Stimulated activated naive CD8-positive, alpha-beta T cell treated with anti-CD3 and anti-CD28 coated beads, Interleukin-15, Interleukin-2, amounts not matched to agents 100 ng/mL and 50 ng/mL, for 24 hours (primary cell): ENCODE measurements at regions not wholly inside any gene's neighbourhood (a gene's known extent, or its start where the extent isn't known, plus 50 kb on each side); places are given as distances from the start of the nearest gene placed in this dataset.
"Not testable (repeated sequence)": the region's sequence is repeated elsewhere in the genome, so short reads cannot be mapped to it uniquely, and the experiment has no call there.

Experiments
- H3K27ac Mint-ChIP-seq: one replicate; pipeline ENCODE4 v1.8.0; 2021; ENCODE audit warnings: mild to moderate bottlenecking, mixed read lengths
- H3K27me3 Mint-ChIP-seq: one replicate; pipeline ENCODE4 v1.8.0; 2021; ENCODE audit warnings: mixed read lengths
- H3K36me3 Mint-ChIP-seq: one replicate; pipeline ENCODE4 v1.8.0; 2021; ENCODE audit warnings: low read depth, mixed read lengths
- H3K4me1 Mint-ChIP-seq: one replicate; pipeline ENCODE4 v1.8.0; 2021; ENCODE audit warnings: low read depth, mixed read lengths
- H3K4me3 Mint-ChIP-seq: one replicate; pipeline ENCODE4 v1.8.0; 2021; ENCODE audit warnings: mild to moderate bottlenecking, mixed read lengths
- H3K9me3 Mint-ChIP-seq: one replicate; pipeline ENCODE4 v1.8.0; 2021; ENCODE audit warnings: mixed read lengths

DNA sequence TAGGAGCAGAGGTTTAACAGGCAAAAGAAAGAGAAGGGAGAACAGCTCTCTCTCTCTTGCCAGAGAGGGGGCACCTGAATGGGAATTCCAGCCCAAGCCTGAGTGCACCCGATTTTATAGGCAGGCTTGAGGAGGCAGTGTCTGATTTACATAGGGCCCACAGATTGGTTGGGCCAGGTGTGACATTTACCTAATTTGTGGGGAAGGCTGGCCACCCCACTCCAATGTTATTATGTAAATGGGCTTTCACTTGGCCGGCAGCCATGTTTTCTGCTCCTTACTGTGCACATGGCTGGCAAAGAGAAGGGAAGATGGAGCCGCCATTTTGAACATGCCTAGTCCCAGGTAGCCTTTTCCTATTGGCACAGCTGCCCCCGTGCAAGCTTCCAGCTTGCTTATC, 735.5 kb upstream of the AUTS2 start:
- Mint-ChIP-seq H3K4me1 (no peaks in the 10 kb centered on the region), H3K4me3 (no peak overlapping the region)

DNA sequence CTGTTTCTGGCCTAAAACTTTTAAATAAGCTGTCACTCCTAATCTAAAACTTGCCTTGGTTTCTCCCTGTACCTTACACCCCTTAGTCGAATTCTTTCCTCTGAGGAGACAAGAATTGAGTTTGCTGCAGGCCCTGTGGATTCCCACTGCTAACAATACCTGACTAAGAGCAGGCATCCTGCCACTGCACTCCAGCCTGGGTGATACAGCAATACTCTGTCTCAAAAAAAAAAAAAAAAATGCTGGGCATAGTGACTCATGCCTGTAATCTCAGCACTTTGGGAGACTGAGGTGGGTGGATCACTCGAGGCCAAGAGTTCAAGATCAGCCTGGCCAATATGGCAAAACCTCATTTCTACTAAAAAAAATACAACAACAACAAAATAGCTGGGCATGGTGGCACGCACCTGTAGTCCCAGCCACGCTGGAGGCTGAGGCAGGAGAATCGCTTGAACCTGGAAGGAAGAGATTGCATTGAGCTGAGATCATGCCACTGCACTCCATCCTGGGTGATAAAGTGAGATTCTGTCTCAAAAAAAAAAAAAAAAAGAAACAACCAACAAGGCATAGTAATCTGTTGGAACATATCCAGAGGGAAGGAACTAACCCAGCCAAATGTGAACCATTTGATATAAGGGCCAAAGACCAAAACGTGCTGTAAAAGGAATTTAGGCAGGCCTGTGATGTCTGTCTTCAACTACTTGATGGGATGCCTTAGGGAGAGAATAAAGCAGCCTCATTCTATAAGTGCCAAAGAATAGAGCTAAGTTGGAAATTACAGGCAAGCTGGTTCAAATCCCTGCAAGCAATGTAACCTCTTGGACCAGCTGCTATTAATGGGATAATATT, 732.7 kb upstream of the AUTS2 start:
- peaks cover 18% of the 10 kb centered on the region for H3K9me3 Mint-ChIP-seq
- no peak overlapping the region for H3K27ac Mint-ChIP-seq
- no peaks in the 10 kb centered on the region for H3K36me3 Mint-ChIP-seq
- no peaks in the 10 kb centered on the region for H3K4me1 Mint-ChIP-seq
- H3K27me3 Mint-ChIP-seq, result no peaks in the 10 kb centered on the region
- no peak overlapping the region for H3K4me3 Mint-ChIP-seq

More for the DNA sequence above, 735.5 kb upstream of the AUTS2 start:
- Mint-ChIP-seq H3K9me3 (peaks cover 5% of the 10 kb centered on the region), H3K36me3 (no peaks in the 10 kb centered on the region), H3K27ac (no peak overlapping the region), H3K27me3 (no peaks in the 10 kb centered on the region)

DNA sequence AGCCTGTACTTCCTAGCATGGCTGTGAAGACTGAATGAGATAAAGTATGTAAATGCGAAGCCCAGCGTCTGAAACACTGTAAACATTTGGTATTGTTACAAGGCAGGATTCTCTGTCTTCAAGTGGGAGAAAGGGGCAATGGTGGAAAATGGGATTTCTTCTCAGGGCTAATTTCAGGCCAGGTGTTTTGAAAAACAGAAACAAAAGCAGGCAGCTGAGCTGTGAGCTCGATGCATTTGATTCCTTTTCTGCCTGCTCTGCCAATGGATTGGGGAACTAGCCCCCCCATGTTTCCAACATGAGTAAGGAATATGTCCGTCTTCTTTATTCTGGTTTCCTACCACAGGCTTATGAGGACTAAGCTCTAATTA, 732.1 kb upstream of the AUTS2 start:
- no peak overlapping the region for H3K27ac Mint-ChIP-seq
- H3K4me3 Mint-ChIP-seq, result no peak overlapping the region
- no peaks in the 10 kb centered on the region for H3K36me3 Mint-ChIP-seq
- H3K4me1 Mint-ChIP-seq, result no peaks in the 10 kb centered on the region
- H3K9me3 Mint-ChIP-seq, result peaks cover 18% of the 10 kb centered on the region
- H3K27me3 Mint-ChIP-seq, result no peaks in the 10 kb centered on the region

DNA sequence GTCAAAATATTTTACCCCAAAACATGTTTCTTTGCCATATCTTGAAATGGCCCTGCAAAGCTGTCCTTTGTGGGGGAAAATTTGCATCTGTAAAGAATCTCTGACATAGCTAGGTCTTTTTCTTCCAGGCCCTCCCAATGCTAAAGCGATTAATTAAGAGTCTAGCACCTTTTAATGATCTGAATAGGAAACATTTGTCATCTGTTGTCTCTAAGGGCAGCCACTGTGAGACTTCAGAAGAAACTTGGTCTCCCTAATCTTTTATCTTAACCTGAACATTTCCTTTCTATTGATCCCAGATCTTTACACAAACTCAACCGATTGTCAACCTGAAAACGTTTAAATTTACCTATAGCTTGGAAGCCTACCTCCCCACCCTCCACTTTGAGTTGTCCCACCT, 731.6 kb upstream of the AUTS2 start:
- peaks cover 14% of the 10 kb centered on the region for H3K9me3 Mint-ChIP-seq
- not testable (repeated sequence) for H3K4me1 Mint-ChIP-seq, H3K27me3 Mint-ChIP-seq

DNA sequence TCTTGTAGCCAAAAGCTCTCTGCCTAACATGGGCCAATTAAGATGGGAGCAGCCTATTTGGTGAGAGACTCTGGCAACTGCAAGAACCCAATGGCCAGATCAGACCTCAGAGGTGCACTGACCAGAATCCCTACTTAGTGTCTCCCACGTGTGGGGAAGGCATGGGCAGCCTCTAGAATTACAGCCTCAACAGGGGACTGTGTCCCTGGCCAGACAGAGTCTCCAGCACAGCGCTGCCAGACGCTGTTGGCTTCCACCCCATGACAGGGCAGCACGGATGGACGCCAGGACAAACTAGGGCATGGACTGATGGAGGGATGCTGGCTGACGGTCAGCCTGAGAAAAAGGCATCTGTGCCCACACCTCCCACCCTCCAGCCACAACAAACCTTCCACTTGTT, 729.3 kb upstream of the AUTS2 start:
- Mint-ChIP-seq H3K27me3 (no peaks in the 10 kb centered on the region), H3K4me3 (no peak overlapping the region), H3K36me3 (no peaks in the 10 kb centered on the region), H3K27ac (no peak overlapping the region), H3K4me1 (no peaks in the 10 kb centered on the region), H3K9me3 (peaks cover 23% of the 10 kb centered on the region)

More for the DNA sequence above, 731.6 kb upstream of the AUTS2 start:
- H3K4me3 Mint-ChIP-seq, H3K27ac Mint-ChIP-seq, H3K36me3 Mint-ChIP-seq: not testable (repeated sequence)

DNA sequence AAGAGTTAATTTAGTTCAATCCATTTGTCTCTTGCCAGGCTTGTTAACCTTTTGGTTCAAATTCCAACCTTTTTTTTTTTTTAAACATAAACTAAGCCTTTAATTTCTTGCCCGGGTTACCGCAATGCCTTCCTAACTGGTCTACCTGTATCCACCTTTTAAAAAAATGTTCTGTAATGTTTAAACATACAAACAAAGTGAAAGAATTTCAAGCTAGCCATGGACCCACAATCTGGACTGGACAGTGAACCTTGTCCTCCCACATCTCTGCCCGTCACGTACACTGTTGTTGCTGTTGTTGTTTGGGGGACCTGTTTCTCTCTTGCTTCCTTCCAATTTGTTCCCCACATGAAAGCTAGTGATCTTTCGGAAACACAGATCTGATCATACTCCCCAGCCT, 724.7 kb upstream of the AUTS2 start:
- H3K4me1 Mint-ChIP-seq, result no peaks in the 10 kb centered on the region
- no peak overlapping the region for H3K27ac Mint-ChIP-seq
- H3K27me3 Mint-ChIP-seq, result no peaks in the 10 kb centered on the region
- H3K9me3 Mint-ChIP-seq, result peaks cover 24% of the 10 kb centered on the region
- no peak overlapping the region for H3K4me3 Mint-ChIP-seq
- no peaks in the 10 kb centered on the region for H3K36me3 Mint-ChIP-seq

DNA sequence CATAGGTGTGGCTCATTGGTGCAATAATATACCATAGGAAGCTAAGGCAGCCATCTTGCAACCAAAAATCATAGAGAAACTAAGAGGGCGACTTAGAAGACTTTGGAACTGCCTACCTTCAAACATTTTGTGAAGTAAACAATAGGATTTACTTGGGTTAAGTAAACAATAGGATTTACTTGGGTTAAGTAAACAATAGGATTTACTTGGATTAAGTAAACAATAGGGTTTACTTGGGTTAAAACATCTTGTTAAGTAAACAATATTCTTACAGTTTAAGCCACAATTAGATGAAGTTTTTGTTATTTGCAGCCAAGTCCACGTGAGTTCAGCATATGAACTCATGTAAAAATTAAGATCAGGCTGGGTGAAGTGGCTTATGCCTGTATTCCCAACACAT, 722.4 kb upstream of the AUTS2 start:
- Mint-ChIP-seq H3K4me1 (no peaks in the 10 kb centered on the region), H3K4me3 (no peak overlapping the region), H3K27ac (no peak overlapping the region), H3K36me3 (no peaks in the 10 kb centered on the region), H3K9me3 (peaks cover 16% of the 10 kb centered on the region), H3K27me3 (no peaks in the 10 kb centered on the region)

DNA sequence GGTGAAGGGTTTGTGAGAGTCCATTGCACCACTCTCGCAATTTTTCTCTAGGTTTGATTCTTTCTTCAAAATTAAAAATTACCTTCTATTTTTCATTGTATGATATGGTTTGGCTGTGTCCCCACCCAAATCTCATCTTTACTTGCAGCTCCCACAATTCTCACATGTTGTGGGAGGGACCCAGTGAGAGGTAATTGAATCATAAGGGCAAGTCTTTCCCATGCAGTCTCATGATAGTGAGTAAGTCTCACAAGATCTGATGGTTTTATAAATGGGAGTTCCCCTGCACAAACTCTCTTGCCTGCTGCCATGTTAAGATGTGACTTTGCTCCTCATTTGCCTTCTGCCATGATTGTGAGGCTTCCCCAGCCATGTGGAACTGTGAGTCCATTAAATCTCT, 711.2 kb upstream of the AUTS2 start:
- H3K4me1 Mint-ChIP-seq, H3K4me3 Mint-ChIP-seq, H3K27me3 Mint-ChIP-seq, H3K27ac Mint-ChIP-seq, H3K36me3 Mint-ChIP-seq: not testable (repeated sequence)
- H3K9me3 Mint-ChIP-seq, result peaks cover 11% of the 10 kb centered on the region

DNA sequence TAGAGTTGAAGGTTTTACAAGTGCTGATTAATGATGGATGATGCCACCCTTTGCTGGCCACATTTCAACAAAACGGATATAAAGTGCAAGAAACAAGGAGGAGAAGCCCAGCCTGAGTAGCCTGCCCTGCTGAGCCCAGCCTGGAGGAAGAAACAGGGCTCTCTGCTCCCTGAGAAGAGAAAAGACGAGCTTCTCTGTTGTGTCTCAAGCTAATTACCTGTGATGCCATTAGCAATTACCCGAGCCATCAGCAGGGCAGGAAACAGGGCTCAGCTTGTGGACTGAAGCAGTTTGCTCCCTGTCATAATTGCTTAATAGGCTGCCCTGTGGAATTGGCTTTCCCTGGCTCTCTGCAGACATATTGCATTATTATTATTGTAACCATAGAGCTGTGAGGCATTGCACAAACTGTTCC, 709.3 kb upstream of the AUTS2 start:
- Mint-ChIP-seq H3K36me3 (no peaks in the 10 kb centered on the region), H3K4me3 (no peak overlapping the region), H3K9me3 (peaks cover 11% of the 10 kb centered on the region), H3K4me1 (no peaks in the 10 kb centered on the region), H3K27me3 (no peaks in the 10 kb centered on the region), H3K27ac (no peak overlapping the region)

DNA sequence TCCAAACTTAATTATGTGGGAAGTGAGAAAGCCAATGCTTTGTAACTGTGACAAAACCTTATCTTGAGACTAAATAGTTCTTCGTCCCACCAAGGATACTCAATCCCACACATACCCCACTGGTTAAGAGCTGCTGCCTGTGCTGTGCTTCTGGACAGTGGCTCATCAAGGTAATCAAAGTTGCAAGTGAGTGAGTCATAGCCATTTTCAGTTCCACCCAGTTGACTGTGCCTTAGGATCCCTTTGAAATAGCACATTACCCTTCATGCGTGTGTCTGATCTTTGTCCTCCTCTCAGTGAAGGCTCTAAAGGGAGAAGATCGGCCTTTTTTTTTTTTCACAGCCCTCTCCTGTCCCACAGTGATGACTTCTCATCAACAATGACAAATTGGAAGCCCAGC, 706.0 kb upstream of the AUTS2 start:
- Mint-ChIP-seq H3K36me3 (no peaks in the 10 kb centered on the region), H3K4me3 (no peak overlapping the region)

DNA sequence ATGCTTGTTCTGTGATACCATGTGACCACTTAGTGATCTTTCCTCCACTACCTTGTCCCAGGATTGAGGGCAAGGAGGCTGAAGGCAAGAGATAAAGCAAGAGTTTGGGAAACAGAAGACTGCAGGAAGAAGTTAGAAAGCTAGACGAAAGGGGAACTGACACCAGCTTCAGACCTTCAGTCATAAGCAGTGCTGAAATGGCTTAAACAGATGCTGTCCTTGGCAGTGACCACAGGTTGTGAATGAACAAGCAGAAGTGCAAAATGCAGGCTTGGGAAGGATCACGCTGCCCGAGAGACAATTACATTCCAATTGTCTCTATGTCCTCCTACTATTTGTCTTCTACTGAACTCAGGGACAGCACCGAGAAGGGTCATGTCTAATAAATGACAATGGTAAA, 704.9 kb upstream of the AUTS2 start:
- Mint-ChIP-seq H3K4me1 (no peaks in the 10 kb centered on the region), H3K27me3 (no peaks in the 10 kb centered on the region), H3K4me3 (no peak overlapping the region), H3K9me3 (peaks cover 17% of the 10 kb centered on the region), H3K36me3 (no peaks in the 10 kb centered on the region), H3K27ac (no peak overlapping the region)

More for the DNA sequence above, 706.0 kb upstream of the AUTS2 start:
- Mint-ChIP-seq H3K27ac (no peak overlapping the region), H3K27me3 (no peaks in the 10 kb centered on the region), H3K4me1 (no peaks in the 10 kb centered on the region), H3K9me3 (peaks cover 17% of the 10 kb centered on the region)

DNA sequence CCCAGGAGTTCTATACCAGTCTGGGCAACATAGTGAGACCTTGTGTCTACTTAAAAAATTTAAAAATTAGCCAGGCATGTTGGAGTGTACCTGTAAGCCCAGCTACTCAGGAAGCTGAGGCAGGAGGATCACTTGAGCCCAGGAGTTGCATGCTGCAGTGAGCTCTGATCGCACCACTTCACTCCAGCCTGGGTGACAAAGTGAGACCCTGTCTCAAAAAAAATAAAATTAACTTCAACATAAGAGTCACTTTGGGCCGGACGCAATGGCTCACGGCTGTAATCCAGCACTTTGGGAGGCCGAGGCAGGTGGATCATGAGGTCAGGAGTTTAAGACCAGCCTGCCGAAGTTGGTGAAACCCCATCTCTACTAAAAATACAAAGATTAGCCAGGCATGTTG, 699.1 kb upstream of the AUTS2 start:
- not testable (repeated sequence) for H3K27ac Mint-ChIP-seq, H3K27me3 Mint-ChIP-seq, H3K4me1 Mint-ChIP-seq, H3K4me3 Mint-ChIP-seq, H3K36me3 Mint-ChIP-seq
- peaks cover 12% of the 10 kb centered on the region for H3K9me3 Mint-ChIP-seq

DNA sequence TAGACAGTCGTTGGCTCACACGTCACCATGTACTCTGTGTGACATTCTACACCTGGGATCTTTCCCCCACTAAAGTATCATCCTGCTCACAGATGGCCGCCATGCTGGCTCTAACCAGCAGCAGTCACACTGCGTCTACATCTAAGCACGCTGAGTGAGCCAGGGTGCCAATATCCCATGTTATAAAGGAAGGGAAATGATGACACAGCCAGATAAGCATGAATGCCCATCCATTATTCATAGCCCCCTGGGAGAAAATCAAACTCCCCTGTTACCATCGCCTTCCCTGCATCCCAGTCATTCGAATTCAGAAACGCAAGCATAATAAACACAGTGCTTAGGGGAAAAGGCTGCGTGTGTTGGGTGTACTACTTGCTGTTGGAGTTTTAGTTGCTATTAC, 698.2 kb upstream of the AUTS2 start:
- peaks cover 15% of the 10 kb centered on the region for H3K9me3 Mint-ChIP-seq
- no peaks in the 10 kb centered on the region for H3K36me3 Mint-ChIP-seq
- H3K27ac Mint-ChIP-seq, result no peak overlapping the region
- H3K4me1 Mint-ChIP-seq, result no peaks in the 10 kb centered on the region
- no peak overlapping the region for H3K4me3 Mint-ChIP-seq
- no peaks in the 10 kb centered on the region for H3K27me3 Mint-ChIP-seq

DNA sequence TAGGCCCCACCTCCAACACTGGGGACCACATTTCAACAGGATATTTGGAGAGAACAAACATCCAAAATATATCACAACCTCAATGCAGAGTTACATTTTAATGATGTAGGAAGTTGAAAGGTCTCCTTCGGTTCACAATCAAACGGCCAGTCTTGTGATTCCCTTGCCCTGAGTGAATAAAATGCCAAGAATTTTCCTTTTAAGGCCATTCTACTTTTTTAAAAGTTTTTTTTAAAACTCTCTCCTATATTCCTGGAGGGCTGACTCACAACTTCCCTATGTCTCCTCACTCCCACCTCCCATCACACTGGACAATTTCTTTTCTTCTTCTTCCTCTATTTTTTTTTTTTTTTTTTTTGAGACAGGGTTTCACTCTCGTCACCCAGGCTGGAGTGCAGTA, 693.6 kb upstream of the AUTS2 start:
- no peaks in the 10 kb centered on the region for H3K36me3 Mint-ChIP-seq
- H3K27me3 Mint-ChIP-seq, result no peaks in the 10 kb centered on the region
- no peaks in the 10 kb centered on the region for H3K4me1 Mint-ChIP-seq
- H3K27ac Mint-ChIP-seq, result no peak overlapping the region
- H3K4me3 Mint-ChIP-seq, result no peak overlapping the region
- peaks cover 13% of the 10 kb centered on the region for H3K9me3 Mint-ChIP-seq

DNA sequence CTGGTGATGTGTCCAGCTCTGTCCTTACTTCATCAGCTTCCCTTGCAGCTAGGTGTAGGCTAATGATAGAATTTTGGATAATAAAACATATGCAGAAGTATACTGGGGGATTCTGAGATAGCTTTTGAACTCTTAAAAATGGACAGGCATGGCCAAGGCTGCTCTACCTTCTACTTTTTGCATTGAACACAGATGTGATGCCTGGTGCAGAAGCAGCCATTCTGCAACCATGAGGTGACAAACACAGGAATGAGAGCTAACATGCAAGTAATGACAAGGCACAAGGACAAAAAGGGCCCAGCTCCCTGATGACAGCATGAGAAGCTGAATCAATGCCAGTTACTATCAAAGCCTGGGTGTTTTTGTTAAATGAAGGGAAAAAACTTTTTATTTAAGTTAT, 686.5 kb upstream of the AUTS2 start:
- peaks cover 18% of the 10 kb centered on the region for H3K9me3 Mint-ChIP-seq
- no peaks in the 10 kb centered on the region for H3K36me3 Mint-ChIP-seq
- no peaks in the 10 kb centered on the region for H3K4me1 Mint-ChIP-seq
- H3K4me3 Mint-ChIP-seq, result no peak overlapping the region
- H3K27ac Mint-ChIP-seq, result no peak overlapping the region
- H3K27me3 Mint-ChIP-seq, result no peaks in the 10 kb centered on the region

DNA sequence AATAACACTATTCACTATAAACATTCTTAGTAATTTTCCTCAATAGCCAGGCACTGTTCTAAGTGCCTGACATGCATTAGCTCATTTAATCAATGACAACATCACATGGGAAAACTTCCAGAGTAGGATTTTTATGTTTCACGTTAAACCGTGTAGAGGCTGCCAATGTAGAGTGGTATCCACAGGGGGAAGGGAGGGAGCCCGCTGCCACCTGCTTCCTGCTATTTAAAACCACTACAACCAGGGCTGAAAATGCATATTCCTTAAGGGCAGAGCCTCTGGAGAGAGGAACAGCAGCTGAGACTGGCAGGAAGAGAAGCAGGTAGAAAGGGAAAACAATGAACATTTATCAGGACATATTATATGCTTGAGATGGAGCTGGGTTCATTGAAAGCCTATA, 684.3 kb upstream of the AUTS2 start:
- Mint-ChIP-seq H3K9me3 (peaks cover 27% of the 10 kb centered on the region), H3K4me1 (no peaks in the 10 kb centered on the region), H3K27me3 (no peaks in the 10 kb centered on the region), H3K4me3 (no peak overlapping the region), H3K36me3 (no peaks in the 10 kb centered on the region), H3K27ac (no peak overlapping the region)
